ENCODE measurements at regions not wholly inside any gene's neighbourhood (a gene's known extent, or its start where the extent isn't known, plus 50 kb on each side); places are given as distances from the start of the nearest gene placed in this dataset.

DNA sequence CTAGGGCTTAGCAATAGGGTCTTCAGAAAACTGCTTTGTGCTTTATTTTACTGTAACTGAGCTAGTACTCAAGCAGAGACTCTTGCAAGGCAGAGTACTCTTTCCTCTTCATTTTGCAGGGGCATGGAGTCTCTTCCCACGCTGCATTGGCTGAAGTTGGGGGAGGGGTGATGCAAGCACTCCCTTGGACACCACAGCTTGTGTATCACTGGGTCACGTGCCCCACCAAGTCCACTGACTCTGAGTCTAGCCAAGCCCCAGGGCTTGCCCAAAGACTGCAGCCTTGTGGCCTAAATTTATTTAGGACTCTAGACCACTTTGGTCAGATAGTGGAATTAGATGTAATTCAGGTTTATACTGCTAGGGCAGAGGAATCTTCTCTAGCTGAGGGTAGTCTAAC, 1075.0 kb upstream of the ADGRB3 start:
- Histone ChIP-seq H4K20me1 (replicated peaks; ENCODE audit: control insufficient read depth, insufficient read depth, low read length) (no peaks in the 10 kb centered on the region), H3K27ac (ENCODE audit: extremely low read depth, low read depth, low read length) (no peak overlapping the region), H3K79me2 (ENCODE audit: control insufficient read depth, insufficient read depth, low read length) (no peaks in the 10 kb centered on the region), H3K4me1 (replicated peaks in 1 of 2; ENCODE audit: control insufficient read depth in 2 of 2, insufficient read depth in 2 of 2, low read length in 2 of 2) (no peaks in the 10 kb centered on the region; a peak in 1 of 5 replicates), H3K4me3 (0 out of 2 replicates have a peak overlapping the region, but pooled peaks have one; percentile 0), H3K27me3 (ENCODE audit: control insufficient read depth in 2 of 2, insufficient read depth in 2 of 2, low read length in 2 of 2) (no peaks in the 10 kb centered on the region), H3K4me2 (ENCODE audit: insufficient read depth, low read length) (peak overlapping the region; percentile 63), H2AFZ (ENCODE audit: low read depth, low read length) (peak overlapping the region; percentile 53; the same call in 1 of the 2 replicates), H3K36me3 (ENCODE audit: control insufficient read depth, insufficient read depth, low read length) (no peaks in the 10 kb centered on the region), H3K9me1 (ENCODE audit: control insufficient read depth, insufficient read depth, low read length) (no peaks in the 10 kb centered on the region), H3K9ac (ENCODE audit: insufficient read depth in 1 of 2, low read depth in 2 of 2, low read length in 2 of 2) (peak overlapping the region in 1 of 2 experiments; percentile 40; a peak in 1 of 4 replicates), H3K9me3 (replicated peaks; ENCODE audit: control insufficient read depth, insufficient read depth, low read depth, low read length) (no peaks in the 10 kb centered on the region)
- FAIRE-seq: no peak
- 0% methylated on average over 2 of the region's 2 CpGs for WGBS (ENCODE audit: insufficient coverage, low coverage, missing lambda C conversion rate)
- in situ Hi-C loops (cut with MboI): no loop called here
- BruUV-seq (replicated peaks): no TSS peak
- peak in 2 of 4 experiments; percentile 11 to 39 for DNase-seq (ENCODE audit: extremely low read depth in 1 of 4, low spot score in 3 of 4)
- intact Hi-C loops (cut with micrococcal nuclease): no loop called here
- ChIA-PET POLR2A (no interaction called here), CTCF (ENCODE audit: low intra/inter-chr PET ratio) (no interaction called here)
- peak; percentile 87 for ATAC-seq
- no peak for TF ChIP-seq SAFB2 (IDR thresholded peaks at IDR 0.05; ENCODE audit: borderline replicate concordance, low read depth, low read length, severe bottlenecking)
- TF ChIP-seq, protein P1, sequence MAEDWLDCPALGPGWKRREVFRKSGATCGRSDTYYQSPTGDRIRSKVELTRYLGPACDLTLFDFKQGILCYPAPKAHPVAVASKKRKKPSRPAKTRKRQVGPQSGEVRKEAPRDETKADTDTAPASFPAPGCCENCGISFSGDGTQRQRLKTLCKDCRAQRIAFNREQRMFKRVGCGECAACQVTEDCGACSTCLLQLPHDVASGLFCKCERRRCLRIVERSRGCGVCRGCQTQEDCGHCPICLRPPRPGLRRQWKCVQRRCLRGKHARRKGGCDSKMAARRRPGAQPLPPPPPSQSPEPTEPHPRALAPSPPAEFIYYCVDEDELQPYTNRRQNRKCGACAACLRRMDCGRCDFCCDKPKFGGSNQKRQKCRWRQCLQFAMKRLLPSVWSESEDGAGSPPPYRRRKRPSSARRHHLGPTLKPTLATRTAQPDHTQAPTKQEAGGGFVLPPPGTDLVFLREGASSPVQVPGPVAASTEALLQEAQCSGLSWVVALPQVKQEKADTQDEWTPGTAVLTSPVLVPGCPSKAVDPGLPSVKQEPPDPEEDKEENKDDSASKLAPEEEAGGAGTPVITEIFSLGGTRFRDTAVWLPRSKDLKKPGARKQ (CRISPR knock-in tag; IDR thresholded peaks at IDR 0.05): no peak
- no peak for TF ChIP-seq RCOR1 (IDR thresholded peaks at IDR 0.05; ENCODE audit: borderline replicate concordance in 1 of 2, low read depth in 2 of 2, low read length in 2 of 2)
- no peak for TF ChIP-seq NR2F6 (CRISPR knock-in tag; IDR thresholded peaks at IDR 0.05)
- no peak for TF ChIP-seq NFYB (IDR thresholded peaks at IDR 0.05; ENCODE audit: extremely low read depth, insufficient read length)
- TF ChIP-seq MECOM (CRISPR knock-in tag; IDR thresholded peaks at IDR 0.05): no peak
- no peak for TF ChIP-seq CEBPG (CRISPR knock-in tag; IDR thresholded peaks at IDR 0.05)
- TF ChIP-seq CEBPG (tag; conservative IDR thresholded peaks at IDR 0.05 in 1 of 2, IDR thresholded peaks at IDR 0.05 in 1 of 2): no peak
- TF ChIP-seq RAD51 (IDR thresholded peaks at IDR 0.05; ENCODE audit: borderline replicate concordance, low read depth): peak; percentile 69; the same call in 1 of the 2 replicates
- TF ChIP-seq ZNF41 (CRISPR knock-in tag; conservative IDR thresholded peaks at IDR 0.05): no peak
- TF ChIP-seq BHLHE40 (IDR thresholded peaks at IDR 0.05; ENCODE audit: low read length): peak; percentile 73
- TF ChIP-seq EHMT2 (IDR thresholded peaks at IDR 0.05): no peak
- TF ChIP-seq, protein P2, sequence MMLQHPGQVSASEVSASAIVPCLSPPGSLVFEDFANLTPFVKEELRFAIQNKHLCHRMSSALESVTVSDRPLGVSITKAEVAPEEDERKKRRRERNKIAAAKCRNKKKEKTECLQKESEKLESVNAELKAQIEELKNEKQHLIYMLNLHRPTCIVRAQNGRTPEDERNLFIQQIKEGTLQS (IDR thresholded peaks at IDR 0.05): peak; percentile 30; the same call in 1 of the 2 replicates
- TF ChIP-seq, protein P2 (CRISPR knock-in tag; conservative IDR thresholded peaks at IDR 0.05): no peak
- no peak for TF ChIP-seq ZNF75A (CRISPR knock-in tag; IDR thresholded peaks at IDR 0.05)
- no peak for TF ChIP-seq RHOXF2B (CRISPR knock-in tag; conservative IDR thresholded peaks at IDR 0.05)
- TF ChIP-seq, protein P3, sequence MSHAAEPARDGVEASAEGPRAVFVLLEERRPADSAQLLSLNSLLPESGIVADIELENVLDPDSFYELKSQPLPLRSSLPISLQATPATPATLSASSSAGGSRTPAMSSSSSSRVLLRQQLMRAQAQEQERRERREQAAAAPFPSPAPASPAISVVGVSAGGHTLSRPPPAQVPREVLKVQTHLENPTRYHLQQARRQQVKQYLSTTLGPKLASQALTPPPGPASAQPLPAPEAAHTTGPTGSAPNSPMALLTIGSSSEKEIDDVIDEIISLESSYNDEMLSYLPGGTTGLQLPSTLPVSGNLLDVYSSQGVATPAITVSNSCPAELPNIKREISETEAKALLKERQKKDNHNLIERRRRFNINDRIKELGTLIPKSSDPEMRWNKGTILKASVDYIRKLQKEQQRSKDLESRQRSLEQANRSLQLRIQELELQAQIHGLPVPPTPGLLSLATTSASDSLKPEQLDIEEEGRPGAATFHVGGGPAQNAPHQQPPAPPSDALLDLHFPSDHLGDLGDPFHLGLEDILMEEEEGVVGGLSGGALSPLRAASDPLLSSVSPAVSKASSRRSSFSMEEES (CRISPR knock-in tag; IDR thresholded peaks at IDR 0.05): peak; percentile 34
- TF ChIP-seq SMAD4 (CRISPR knock-in tag; conservative IDR thresholded peaks at IDR 0.05): no peak
- TF ChIP-seq GATAD2A (IDR thresholded peaks at IDR 0.05): no peak
- TF ChIP-seq NELFE (IDR thresholded peaks at IDR 0.05; ENCODE audit: insufficient read depth, insufficient read length): no peak
- TF ChIP-seq CBFA2T2 (conservative IDR thresholded peaks at IDR 0.05): peak; percentile 16; the same call in 1 of the 2 replicates
- no peak for TF ChIP-seq ADNP (tag; IDR thresholded peaks at IDR 0.05)
- TF ChIP-seq LCOR (CRISPR knock-in tag; IDR thresholded peaks at IDR 0.05): no peak

Data from K562 (cell line).